H1 (cell line): ENCODE measurements at regions not wholly inside any gene's neighbourhood (a gene's known extent, or its start where the extent isn't known, plus 50 kb on each side); places are given as distances from the start of the nearest gene placed in this dataset.

Experiments used
- CTCF ChIA-PET: fragments of 300-600 bp; sonication (Branson Sonifier 250); formaldehyde crosslinking; loops from one replicate; lab custom pipeline; 2021; ENCODE audit not compliant: partially characterized antibody; lab: Charles Lee
- POLR2A ChIA-PET: fragments of 300-600 bp; sonication (Branson Sonifier 250); formaldehyde crosslinking; loops from one replicate; lab custom pipeline; 2021; ENCODE audit warnings: inconsistent platforms; ENCODE audit not compliant: partially characterized antibody; lab: Charles Lee
- DNase-seq, 2 experiments: peaks; one replicate each; pipeline versions ENCODE4 v3.0.0 to v3.0.0-alpha.2; 2010 to 2022; ENCODE audit warnings: low spot score in 2 of 2, low read depth in 1 of 2, mixed read lengths in 1 of 2
- FAIRE-seq: peaks from 2 replicates; lab custom pipeline; 2011; peaks lifted over from hg19 to GRCh38; lab: Jason Lieb, UNC
- H2AFZ ChIP-seq: 2 replicates; pipeline ENCODE4 v1.8.1; 2012; ENCODE audit warnings: low read length, inconsistent platforms
- H2AK5ac ChIP-seq: 2 replicates; pipeline ENCODE4 v1.6.1; 2013; ENCODE audit warnings: low read depth, low read length
- H2BK120ac ChIP-seq: replicated peaks from 2 replicates; pipeline ENCODE3; 2013; ENCODE audit warnings: low read depth, low read length, inconsistent platforms
- H2BK12ac ChIP-seq: 2 replicates; pipeline ENCODE4 v1.6.1; 2013; ENCODE audit warnings: low read depth, low read length
- H2BK15ac ChIP-seq: 2 replicates; pipeline ENCODE4 v1.6.1; 2013; ENCODE audit warnings: low read length
- H2BK20ac ChIP-seq: 2 replicates; pipeline ENCODE4 v1.6.1; 2013; ENCODE audit warnings: low read length
- H2BK5ac ChIP-seq: 2 replicates; pipeline ENCODE4 v1.6.1; 2013; ENCODE audit warnings: low read depth, low read length
- H3K14ac ChIP-seq: 2 replicates; pipeline ENCODE4 v1.6.1; 2013; ENCODE audit warnings: inconsistent platforms; ENCODE audit not compliant: insufficient read length
- H3K18ac ChIP-seq: 2 replicates; pipeline ENCODE4 v1.6.1; 2013; ENCODE audit warnings: low read length; ENCODE audit errors: extremely low read depth
- H3K23ac ChIP-seq: 2 replicates; pipeline ENCODE4 v1.6.1; 2013; ENCODE audit warnings: inconsistent platforms; ENCODE audit not compliant: insufficient read length
- H3K23me2 ChIP-seq: 2 replicates; pipeline ENCODE4 v1.6.1; 2013; ENCODE audit warnings: low read depth, low read length
- H3K27ac ChIP-seq: 2 replicates; pipeline ENCODE4 v1.6.1; 2011; ENCODE audit warnings: low read depth, low read length, inconsistent platforms
- H3K27me3 ChIP-seq, 4 experiments: replicated peaks in 1 of 4; 1 replicate in 1 of 4; 2 replicates in 3 of 4; pipeline versions ENCODE4 v1.6.1 to v1.8.1; 2011 to 2013; ENCODE audit warnings: low read length in 3 of 4, mild to moderate bottlenecking in 3 of 4, inconsistent platforms in 2 of 4, mixed read lengths in 2 of 4, moderate library complexity in 1 of 4; ENCODE audit not compliant: control insufficient read depth in 3 of 4, insufficient read depth in 3 of 4; ENCODE audit errors: extremely low read depth in 1 of 4
- H3K36me3 ChIP-seq, 4 experiments: 2 replicates each; pipeline versions ENCODE4 v1.6.1 to v1.8.1; 2011 to 2013; ENCODE audit warnings: mild to moderate bottlenecking in 4 of 4, low read length in 3 of 4, moderate library complexity in 2 of 4, control low read depth in 1 of 4, inconsistent platforms in 1 of 4; ENCODE audit not compliant: insufficient read depth in 4 of 4, control insufficient read depth in 2 of 4
- H3K4ac ChIP-seq: replicated peaks from 2 replicates; pipeline ENCODE3; 2013; ENCODE audit warnings: low read length, low read depth, mixed read lengths, inconsistent platforms; ENCODE audit not compliant: insufficient read length
- H3K4me1 ChIP-seq, 4 experiments: replicated peaks in 1 of 4; 1 replicate in 1 of 4; 2 replicates in 3 of 4; pipeline versions ENCODE4 v1.6.1 to v1.8.1; 2011 to 2013; ENCODE audit warnings: low read length in 3 of 4, inconsistent platforms in 2 of 4, mixed read lengths in 1 of 4; ENCODE audit not compliant: insufficient read depth in 4 of 4, control insufficient read depth in 3 of 4
- H3K4me2 ChIP-seq, 2 experiments: 2 replicates each; pipeline versions ENCODE4 v1.6.1 to v1.8.1; 2011 to 2013; ENCODE audit warnings: low read depth in 2 of 2, low read length in 2 of 2, control low read depth in 1 of 2, inconsistent platforms in 1 of 2, mild to moderate bottlenecking in 1 of 2; ENCODE audit not compliant: insufficient read depth in 1 of 2
- H3K4me3 ChIP-seq, 4 experiments: fragments of 200-600, 300-600 bp in 1 of 4; sonication (generic), shearing (Covaris generic), sonication (Bioruptor Twin) in 1 of 4; 2 replicates each; pipeline versions ENCODE4 v1.5.1 to v1.8.1; 2011 to 2016; ENCODE audit warnings: low read length in 4 of 4, low read depth in 3 of 4, control low read depth in 2 of 4, inconsistent platforms in 2 of 4, mild to moderate bottlenecking in 2 of 4, mixed read lengths in 1 of 4, moderate library complexity in 1 of 4; ENCODE audit not compliant: insufficient read depth in 2 of 4; ENCODE audit errors: extremely low read depth in 1 of 4
- H3K56ac ChIP-seq: replicated peaks from 2 replicates; pipeline ENCODE3; 2013; ENCODE audit warnings: low read depth, mild to moderate bottlenecking, mixed read lengths, low read length, inconsistent platforms; ENCODE audit not compliant: insufficient read length
- H3K79me1 ChIP-seq: 2 replicates; pipeline ENCODE4 v1.6.1; 2013; ENCODE audit warnings: low read depth, low read length, control low read depth
- H3K79me2 ChIP-seq, 2 experiments: 2 replicates each; pipeline versions ENCODE4 v1.6.1 to v1.8.1; 2012 to 2013; ENCODE audit warnings: low read length in 2 of 2, mild to moderate bottlenecking in 2 of 2, inconsistent platforms in 1 of 2; ENCODE audit not compliant: insufficient read depth in 2 of 2, control insufficient read depth in 1 of 2
- H3K9ac ChIP-seq, 4 experiments: replicated peaks in 1 of 4; 1 replicate in 1 of 4; 2 replicates in 3 of 4; pipeline versions ENCODE4 v1.6.1 to v1.8.1; 2011 to 2013; ENCODE audit warnings: low read depth in 3 of 4, low read length in 3 of 4, control low read depth in 2 of 4, mild to moderate bottlenecking in 2 of 4, moderate library complexity in 2 of 4, inconsistent platforms in 1 of 4; ENCODE audit errors: extremely low read depth in 1 of 4
- H3K9me3 ChIP-seq, 2 experiments: 2 replicates each; pipeline versions ENCODE4 v1.6.1 to v1.8.1; 2012 to 2013; ENCODE audit warnings: mild to moderate bottlenecking in 2 of 2, moderate library complexity in 2 of 2, control low read depth in 1 of 2, inconsistent platforms in 1 of 2, low read depth in 1 of 2, low read length in 1 of 2, mixed read lengths in 1 of 2; ENCODE audit not compliant: insufficient read depth in 2 of 2
- H4K20me1 ChIP-seq, 2 experiments: replicated peaks in 1 of 2; 2 replicates each; pipeline versions ENCODE3 to v1.8.1; 2011 to 2013; ENCODE audit warnings: inconsistent platforms in 2 of 2, low read length in 2 of 2, mild to moderate bottlenecking in 1 of 2; ENCODE audit not compliant: insufficient read depth in 2 of 2, control insufficient read depth in 1 of 2
- H4K5ac ChIP-seq: 2 replicates; pipeline ENCODE4 v1.6.1; 2013; ENCODE audit warnings: low read length, low read depth, mixed read lengths, inconsistent platforms; ENCODE audit not compliant: insufficient read length
- H4K8ac ChIP-seq: 2 replicates; pipeline ENCODE4 v1.8.0; 2013; ENCODE audit warnings: mild to moderate bottlenecking, moderate library complexity, low read length, inconsistent platforms; ENCODE audit not compliant: insufficient read depth; ENCODE audit errors: extremely low read depth
- H4K91ac ChIP-seq: replicated peaks from 2 replicates; pipeline ENCODE3; 2013; ENCODE audit warnings: low read length, mixed read lengths, inconsistent platforms; ENCODE audit not compliant: insufficient read length
- CTBP2 ChIP-seq: IDR thresholded peaks from 2 replicates; pipeline ENCODE4 v1.7.0; 2011; ENCODE audit warnings: borderline replicate concordance, mild to moderate bottlenecking, moderate library complexity, mixed read lengths, low read length; ENCODE audit not compliant: insufficient read depth, insufficient read length
- JUN ChIP-seq: IDR thresholded peaks from 2 replicates; pipeline ENCODE4 v1.6.1; 2011; ENCODE audit warnings: low read depth, mild to moderate bottlenecking, improper control_type of control experiment, low read length
- SIX5 ChIP-seq: IDR thresholded peaks from 2 replicates; pipeline ENCODE4 v1.6.1; 2011; ENCODE audit warnings: mild to moderate bottlenecking, low read depth, low read length
- TBP ChIP-seq: IDR thresholded peaks from 2 replicates; pipeline ENCODE4 v1.6.1; 2011; ENCODE audit warnings: low read depth, low read length, improper control_type of control experiment
- WGBS, 2 experiments: shearing (Covaris generic) in 1 of 2; methylation state at CpG; one replicate each; pipeline versions ENCODE4 v1.1.6 to v1.1.7; 2013 to 2015; ENCODE audit warnings: low lambda C conversion rate in 2 of 2, mixed read lengths in 2 of 2, inconsistent platforms in 1 of 2, low coverage in 1 of 2, missing lambda C conversion rate in 1 of 2; ENCODE audit not compliant: insufficient replicate concordance in 2 of 2, insufficient coverage in 1 of 2, insufficient read length in 1 of 2; ENCODE audit errors: extremely low coverage in 1 of 2, missing lambda C conversion rate in 1 of 2; 5-methylcytosine and 5-hydroxymethylcytosine counted together
- TF ChIP-seq, protein P1 (sequence below): IDR thresholded peaks from 2 replicates; pipeline ENCODE4 v1.6.1; 2012; ENCODE audit warnings: inconsistent platforms

DNA sequence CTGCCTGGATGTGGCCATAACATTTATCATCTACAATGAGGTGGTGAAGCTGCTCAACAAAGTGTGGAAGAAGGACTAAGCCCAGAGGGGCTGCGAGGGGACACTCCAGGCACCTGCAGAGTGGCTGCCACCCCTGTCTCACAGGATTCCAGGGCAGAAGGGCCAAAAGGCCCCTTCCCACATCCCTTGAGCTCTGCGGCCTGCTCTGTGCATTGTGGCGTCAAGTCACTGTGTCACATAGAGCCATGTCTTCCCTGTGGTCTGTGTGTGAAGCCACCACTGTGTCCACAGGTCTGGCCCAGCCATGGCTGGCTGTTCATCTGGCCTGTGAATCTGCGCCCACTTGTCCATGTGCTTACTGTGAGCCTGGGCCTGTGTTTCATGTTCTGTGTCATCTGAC lies 1714.6 kb downstream of the TP53TG3F start:
- Histone ChIP-seq H3K36me3 (peaks cover 0 to 5% (median 0%) of the 10 kb centered on the region in 4 experiments; a peak in 1 of 8 replicates), H4K5ac (no peak overlapping the region)

More for the DNA sequence above, 1714.6 kb downstream of the TP53TG3F start:
- Histone ChIP-seq H3K4ac (no peak overlapping the region), H3K4me2 (no peak overlapping the region), H3K4me3 (no peak overlapping the region), H3K79me1 (no peaks in the 10 kb centered on the region), H3K4me1 (no peaks in the 10 kb centered on the region), H2BK5ac (no peak overlapping the region), H3K9ac (no peak overlapping the region), H2BK120ac (no peak overlapping the region), H2AK5ac (no peak overlapping the region), H3K18ac (no peak overlapping the region), H3K56ac (no peak overlapping the region), H3K9me3 (peaks cover 42 to 73% of the 10 kb centered on the region in 2 experiments), H2BK12ac (no peak overlapping the region), H4K8ac (no peak overlapping the region), H2BK20ac (no peak overlapping the region), H3K27me3 (no peaks in the 10 kb centered on the region), H2AFZ (no peak overlapping the region), H3K23ac (no peak overlapping the region), H2BK15ac (no peak overlapping the region), H4K91ac (no peak overlapping the region), H3K79me2 (no peaks in the 10 kb centered on the region), H3K14ac (no peak overlapping the region), H3K23me2 (no peaks in the 10 kb centered on the region), H3K27ac (no peak overlapping the region), H4K20me1 (no peaks in the 10 kb centered on the region)
- FAIRE-seq (no peak), DNase-seq (no peak)
- 90% methylated on average over 4 of the region's 4 CpGs; no CpG with 5 or more reads in 1 of the 2 experiments for WGBS, 2 experiments
- ChIA-PET CTCF (no interaction called here), POLR2A (no interaction called here)
- no peak for TF ChIP-seq JUN
- no peak for TF ChIP-seq CTBP2
- TF ChIP-seq, protein P1, sequence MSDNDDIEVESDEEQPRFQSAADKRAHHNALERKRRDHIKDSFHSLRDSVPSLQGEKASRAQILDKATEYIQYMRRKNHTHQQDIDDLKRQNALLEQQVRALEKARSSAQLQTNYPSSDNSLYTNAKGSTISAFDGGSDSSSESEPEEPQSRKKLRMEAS, result no peak
- no peak for TF ChIP-seq TBP
- no peak for TF ChIP-seq SIX5
